ENCODE measurements at regions not wholly inside any gene's neighbourhood (a gene's known extent, or its start where the extent isn't known, plus 50 kb on each side); places are given as distances from the start of the nearest gene placed in this dataset.
"Not testable (repeated sequence)": the region's sequence is repeated elsewhere in the genome, so short reads cannot be mapped to it uniquely, and the experiment has no call there.

GRCh38 chr9:38170155-38170554 lies 101.1 kb upstream of the SHB start:
- not testable (repeated sequence) for H2BK12ac ChIP-seq (ENCODE audit: insufficient read length, low read depth, low read length); H3K4me2 ChIP-seq (ENCODE audit: insufficient read depth, insufficient read length, low read length); H3K27ac Mint-ChIP-seq; H2BK15ac ChIP-seq (ENCODE audit: low read depth, low read length); H2AFZ ChIP-seq (ENCODE audit: low read length); H4K20me1 ChIP-seq (ENCODE audit: control insufficient read depth, insufficient read depth, insufficient read length); H3K27ac ChIP-seq (ENCODE audit: insufficient read length, low read depth, low read length); H3T11ph ChIP-seq (ENCODE audit: low read length); H3K56ac ChIP-seq (ENCODE audit: insufficient read length, low read depth, low read length); H3K79me2 ChIP-seq (ENCODE audit: insufficient read depth, low read length); H3K9ac ChIP-seq (ENCODE audit: extremely low read depth, insufficient read length, low read length); H4K8ac ChIP-seq (replicated peaks; ENCODE audit: insufficient read length, low read depth, low read length); H3K27me3 ChIP-seq (ENCODE audit: insufficient read depth, low read length); DNase-seq; H3K23me2 ChIP-seq (ENCODE audit: insufficient read length, low read depth, low read length, poor library complexity, severe bottlenecking); H3K79me1 ChIP-seq (ENCODE audit: insufficient read depth, low read depth, low read length, poor library complexity, severe bottlenecking); H3K14ac ChIP-seq (ENCODE audit: insufficient read depth, low read length); H4K91ac ChIP-seq (ENCODE audit: insufficient read length, low read depth, low read length); H2BK120ac ChIP-seq (ENCODE audit: low read depth, low read length, poor library complexity, severe bottlenecking); H3K23ac ChIP-seq (ENCODE audit: insufficient read length, low read depth, low read length); H2BK20ac ChIP-seq (ENCODE audit: low read depth, low read length, poor library complexity, severe bottlenecking); H2AK5ac ChIP-seq (ENCODE audit: insufficient read length, low read length); H3K9me3 ChIP-seq (ENCODE audit: control insufficient read depth, low read depth, low read length); H3K4me3 Mint-ChIP-seq; H3K4ac ChIP-seq (ENCODE audit: low read depth, low read length); H3K4me1 ChIP-seq (ENCODE audit: insufficient read depth, low read length); H4K5ac ChIP-seq (ENCODE audit: insufficient read length, low read depth, low read length); H3K18ac ChIP-seq (ENCODE audit: insufficient read length, low read depth, low read length); H2BK5ac ChIP-seq (ENCODE audit: insufficient read length, low read length)
- Mint-ChIP-seq H3K36me3 (ENCODE audit: insufficient read depth in 1 of 3, low read depth in 3 of 3) (peaks cover 11 to 22% (median 14%) of the 10 kb centered on the region in 3 experiments), H3K9me3 (peaks cover 22 to 23% of the 10 kb centered on the region in 2 experiments), H3K4me1 (peaks cover 19 to 26% of the 10 kb centered on the region in 2 experiments), H3K27me3 (ENCODE audit: low read depth) (peaks cover 37% of the 10 kb centered on the region)
- WGBS (ENCODE audit: extremely low coverage, insufficient read length, low lambda C conversion rate) = no CpG with 5 or more reads among the region's 6 CpGs

Data from H9 (cell line).